GM12878 (cell line): ENCODE measurements at regions not wholly inside any gene's neighbourhood (a gene's known extent, or its start where the extent isn't known, plus 50 kb on each side); places are given as distances from the start of the nearest gene placed in this dataset.
"Not testable (repeated sequence)": the region's sequence is repeated elsewhere in the genome, so short reads cannot be mapped to it uniquely, and the experiment has no call there.

ENCODE experiments used
- ATAC-seq: fragments of 200-7000 bp; cut with Tn5 transposase; 3 replicates; pipeline ENCODE4 v1.9.1; 2020; ENCODE audit warnings: mild to moderate bottlenecking, moderate library complexity
- BruUV-seq: library from RNA; stranded (reverse); fragments of 400-500 nt; replicated peaks from 2 replicates; lab custom pipeline; 2021; lab: Mats Ljungman, UMichigan
- CTCF ChIA-PET: fragments of 300-600 bp; sonication (Branson Sonifier 250); formaldehyde crosslinking; extraction: SDS; loops from one replicate; lab custom pipeline; 2021; ENCODE audit warnings: inconsistent platforms; lab: Yijun Ruan, JAX
- POLR2A ChIA-PET: fragments of 350-600 bp; formaldehyde crosslinking; extraction: SDS; loops from one replicate; lab custom pipeline; 2021; ENCODE audit warnings: inconsistent platforms; lab: Charles Lee
- RAD21 ChIA-PET: fragments of 300-600 bp; sonication (Branson Sonifier 250); formaldehyde crosslinking; loops from one replicate; lab custom pipeline; 2023; ENCODE audit warnings: antibody characterized with exemption; ENCODE audit not compliant: unreplicated experiment; lab: Charles Lee
- SMC1A ChIA-PET: fragments of 300-600 bp; sonication (Branson Sonifier 250); formaldehyde crosslinking; loops from one replicate; lab custom pipeline; 2023; ENCODE audit not compliant: unreplicated experiment, uncharacterized antibody; lab: Charles Lee
- DNase-seq: peaks from one replicate; pipeline ENCODE4 v3.0.0-alpha.2; 2011; ENCODE audit warnings: low read depth, low spot score
- FAIRE-seq: peaks from 3 replicates; lab custom pipeline; 2011; peaks lifted over from hg19 to GRCh38; lab: Jason Lieb, UNC
- H2AFZ ChIP-seq: 2 replicates; pipeline ENCODE4 v1.6.0; 2011; ENCODE audit warnings: low read depth, low read length, control low read depth; ENCODE audit not compliant: control insufficient read depth
- H3K27ac ChIP-seq: 2 replicates; pipeline ENCODE4 v1.5.1; 2011; ENCODE audit warnings: control low read depth; ENCODE audit not compliant: control insufficient read depth, insufficient read depth
- H3K27me3 ChIP-seq, 2 experiments: replicated peaks in 1 of 2; 2 replicates each; pipeline versions ENCODE4 v1.6.0 to v1.6.1; 2011; ENCODE audit warnings: low read length in 1 of 2; ENCODE audit not compliant: control insufficient read depth in 2 of 2, insufficient read depth in 2 of 2
- H3K36me3 ChIP-seq, 2 experiments: 2 replicates each; pipeline ENCODE4 v1.5.1; 2011; ENCODE audit warnings: low read length in 1 of 2; ENCODE audit not compliant: control insufficient read depth in 2 of 2, insufficient read depth in 2 of 2
- H3K4me1 ChIP-seq: 2 replicates; pipeline ENCODE4 v1.6.1; 2011; ENCODE audit warnings: mild to moderate bottlenecking, low read length, moderate library complexity, mixed read lengths; ENCODE audit not compliant: control insufficient read depth, insufficient read depth
- H3K4me2 ChIP-seq: 2 replicates; pipeline ENCODE4 v1.6.0; 2011; ENCODE audit warnings: control low read depth; ENCODE audit not compliant: control insufficient read depth, insufficient read depth
- H3K4me3 ChIP-seq: fragments of 200-600 bp; sonication (generic); 2 replicates; pipeline ENCODE4 v1.5.1; 2016
- H3K79me2 ChIP-seq: 2 replicates; pipeline ENCODE4 v1.6.0; 2011; ENCODE audit warnings: low read length; ENCODE audit not compliant: control insufficient read depth, insufficient read depth
- H3K9ac ChIP-seq: 2 replicates; pipeline ENCODE4 v1.8.0; 2011; ENCODE audit warnings: low read length, control low read depth, mixed read lengths; ENCODE audit not compliant: control insufficient read depth, insufficient read depth
- H3K9me3 ChIP-seq: replicated peaks from 3 replicates; pipeline ENCODE4 v1.5.1; 2011; ENCODE audit warnings: mild to moderate bottlenecking, low read length; ENCODE audit not compliant: control insufficient read depth, insufficient read depth
- H4K20me1 ChIP-seq: 2 replicates; pipeline ENCODE4 v1.6.0; 2011; ENCODE audit not compliant: control insufficient read depth, insufficient read depth
- ASH2L ChIP-seq: fragments of 300-600, 200-600 bp; sonication (generic); IDR thresholded peaks from 2 replicates; pipeline ENCODE4 v1.6.1; 2017; ENCODE audit warnings: low read depth, mild to moderate bottlenecking, borderline replicate concordance
- HDAC2 ChIP-seq: fragments of 200-600 bp; sonication (generic); IDR thresholded peaks from 2 replicates; pipeline ENCODE4 v1.6.1; 2017
- IKZF1 ChIP-seq: fragments of 450-650 bp; conservative IDR thresholded peaks from 2 replicates; pipeline ENCODE4 v1.6.1; 2017; ENCODE audit warnings: antibody characterized with exemption, mild to moderate bottlenecking
- MYC ChIP-seq: IDR thresholded peaks from 2 replicates; pipeline ENCODE4 v1.6.1; 2011; ENCODE audit warnings: mild to moderate bottlenecking, low read length, moderate library complexity, inconsistent platforms; ENCODE audit not compliant: insufficient read depth, insufficient replicate concordance, insufficient read length, severe bottlenecking
- NR2F1 ChIP-seq: fragments of 450-650 bp; conservative IDR thresholded peaks from 2 replicates; pipeline ENCODE4 v1.6.1; 2017; ENCODE audit warnings: mild to moderate bottlenecking
- POLR2A ChIP-seq: IDR thresholded peaks from 2 replicates; pipeline ENCODE4 v1.6.1; 2011; ENCODE audit warnings: low read depth, mild to moderate bottlenecking, low read length
- POLR2AphosphoS5 ChIP-seq: IDR thresholded peaks from 2 replicates; pipeline ENCODE4 v1.6.1; 2011; ENCODE audit warnings: mild to moderate bottlenecking, low read length, inconsistent platforms
- RBBP5 ChIP-seq: fragments of 200-600 bp; sonication (generic); conservative IDR thresholded peaks from 2 replicates; pipeline ENCODE4 v1.6.1; 2016
- SIX5 ChIP-seq: IDR thresholded peaks from 2 replicates; pipeline ENCODE4 v1.6.1; 2011; ENCODE audit warnings: mild to moderate bottlenecking, low read depth, low read length, moderate library complexity; ENCODE audit not compliant: severe bottlenecking
- SKIL ChIP-seq: fragments of 450-650 bp; IDR thresholded peaks from 2 replicates; pipeline ENCODE4 v1.6.1; 2017; ENCODE audit warnings: mild to moderate bottlenecking, low read depth, inconsistent platforms; ENCODE audit not compliant: poor library complexity, severe bottlenecking
- SRF ChIP-seq, 2 experiments: IDR thresholded peaks; 2 replicates each; pipeline ENCODE4 v1.6.1; 2011; ENCODE audit warnings: low read depth in 2 of 2, low read length in 2 of 2, mild to moderate bottlenecking in 1 of 2, moderate library complexity in 1 of 2
- ZBTB4 ChIP-seq: fragments of 450-650 bp; formaldehyde crosslinking; IDR thresholded peaks from 2 replicates; pipeline ENCODE4 v1.4.0; 2022; ENCODE audit warnings: mild to moderate bottlenecking, moderate library complexity
- WGBS: methylation state at CpG from one replicate; pipeline ENCODE4 v1.1.6; 2016; ENCODE audit warnings: low lambda C conversion rate; ENCODE audit not compliant: insufficient replicate concordance, insufficient coverage; ENCODE audit errors: missing lambda C conversion rate; 5-methylcytosine and 5-hydroxymethylcytosine counted together
- in situ Hi-C: fragments of 300-500 bp; cut with MboI; formaldehyde crosslinking; loops from 9 replicates; pipeline ENCODE4 v1.14.3; 2018; ENCODE audit warnings: mixed read lengths
- intact Hi-C: fragments of 100-400 bp; cut with micrococcal nuclease; formaldehyde crosslinking; loops from one replicate; pipeline ENCODE4 v1.14.2; 2022; ENCODE audit not compliant: unreplicated experiment
- TF ChIP-seq, protein P1 (sequence below): IDR thresholded peaks from 2 replicates; pipeline ENCODE4 v1.6.1; 2012; ENCODE audit warnings: low read depth, low read length, improper control_type of control experiment

- WGBS, result 47% methylated on average over 2 of the region's 2 CpGs
- H3K36me3 ChIP-seq, H3K9me3 ChIP-seq, H3K4me3 ChIP-seq, POLR2A ChIA-PET, H3K27ac ChIP-seq, H3K4me2 ChIP-seq, BruUV-seq, SMC1A ChIA-PET, RAD21 ChIA-PET, ATAC-seq, H3K27me3 ChIP-seq, H3K4me1 ChIP-seq, intact Hi-C loops, H3K9ac ChIP-seq, FAIRE-seq, H4K20me1 ChIP-seq, H3K79me2 ChIP-seq, in situ Hi-C loops, DNase-seq, H2AFZ ChIP-seq: not testable (repeated sequence)
- CTCF ChIA-PET, result interaction anchor here (0.6 kb wide), 1 partner anchor 544 kb away, joined by 3 read pairs; no protein-coding TSS in a partner anchor
Observed at GRCh38 chr15:81716468-81716867, 329.4 kb downstream of the MEX3B start.

DNA sequence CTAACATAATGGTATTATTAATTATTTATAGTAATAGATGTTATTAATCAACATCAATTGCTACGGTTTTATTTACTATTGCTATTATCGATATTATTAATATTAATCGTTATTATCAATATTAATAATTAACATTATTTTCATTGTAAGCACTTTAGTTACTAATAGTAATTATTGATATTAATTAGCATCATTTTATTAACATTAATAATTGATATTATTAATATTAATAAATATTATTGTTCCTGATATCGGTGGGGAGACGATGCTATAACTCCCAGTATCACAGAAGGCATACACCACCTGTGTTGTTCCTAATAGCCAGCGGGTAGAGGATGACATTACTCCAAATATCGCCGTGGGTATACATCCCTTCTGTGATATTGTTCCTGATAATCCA is 335.5 kb downstream of the MEX3B start:
- DNase-seq (no peak), FAIRE-seq (no peak), ATAC-seq (no peak)
- Histone ChIP-seq H4K20me1 (no peaks in the 10 kb centered on the region), H3K27ac (no peak overlapping the region), H3K27me3 (no peaks in the 10 kb centered on the region), H3K4me3 (no peak overlapping the region), H3K79me2 (no peaks in the 10 kb centered on the region), H3K4me2 (no peak overlapping the region), H3K9ac (no peak overlapping the region), H3K36me3 (no peaks in the 10 kb centered on the region), H2AFZ (no peak overlapping the region), H3K9me3 (no peaks in the 10 kb centered on the region), H3K4me1 (no peaks in the 10 kb centered on the region)
- in situ Hi-C loops (no loop called here), intact Hi-C loops (no loop called here)
- BruUV-seq, result no TSS peak
- CTCF ChIA-PET, result no interaction called here
- POLR2A ChIA-PET, result no interaction called here
- SMC1A ChIA-PET, result no interaction called here
- RAD21 ChIA-PET, result no interaction called here
- WGBS, result 89% methylated on average over 8 of the region's 8 CpGs
- TF ChIP-seq, protein P1, sequence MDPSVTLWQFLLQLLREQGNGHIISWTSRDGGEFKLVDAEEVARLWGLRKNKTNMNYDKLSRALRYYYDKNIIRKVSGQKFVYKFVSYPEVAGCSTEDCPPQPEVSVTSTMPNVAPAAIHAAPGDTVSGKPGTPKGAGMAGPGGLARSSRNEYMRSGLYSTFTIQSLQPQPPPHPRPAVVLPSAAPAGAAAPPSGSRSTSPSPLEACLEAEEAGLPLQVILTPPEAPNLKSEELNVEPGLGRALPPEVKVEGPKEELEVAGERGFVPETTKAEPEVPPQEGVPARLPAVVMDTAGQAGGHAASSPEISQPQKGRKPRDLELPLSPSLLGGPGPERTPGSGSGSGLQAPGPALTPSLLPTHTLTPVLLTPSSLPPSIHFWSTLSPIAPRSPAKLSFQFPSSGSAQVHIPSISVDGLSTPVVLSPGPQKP, result no peak
- no peak for TF ChIP-seq ZBTB4 (CRISPR knock-in tag)
- no peak for TF ChIP-seq POLR2A
- TF ChIP-seq RBBP5, result no peak
- TF ChIP-seq SKIL, result no peak
- no peak for TF ChIP-seq SIX5
- TF ChIP-seq NR2F1, result no peak
- no peak for TF ChIP-seq MYC
- no peak for TF ChIP-seq IKZF1
- no peak for TF ChIP-seq SRF (IDR thresholded peaks at IDR 0.05; ENCODE audit: low read depth in 2 of 2, low read length in 2 of 2)
- TF ChIP-seq HDAC2, result no peak
- TF ChIP-seq POLR2AphosphoS5, result no peak
- TF ChIP-seq ASH2L, result no peak
